Gastroesophageal sphincter (tissue), 3 donors: ENCODE measurements at regions not wholly inside any gene's neighbourhood (a gene's known extent, or its start where the extent isn't known, plus 50 kb on each side); places are given as distances from the start of the nearest gene placed in this dataset.

Experiments used
- CTCF ChIP-seq, 4 experiments: fragments of 200-600 bp in 2 of 4; fragments of 450-650 bp in 2 of 4; sonication (generic) in 1 of 4; IDR thresholded peaks; one replicate each; pipeline ENCODE4 v1.5.1; 2017 to 2019; ENCODE audit warnings: antibody characterized with exemption in 4 of 4, mild to moderate bottlenecking in 2 of 4, moderate library complexity in 2 of 4
- POLR2A ChIP-seq, 2 donors: fragments of 450-650 bp; IDR thresholded peaks; one replicate each; pipeline ENCODE4 v1.6.1; 2017; ENCODE audit warnings: antibody characterized with exemption in 2 of 2, mild to moderate bottlenecking in 2 of 2, moderate library complexity in 1 of 2
- POLR2AphosphoS5 ChIP-seq: sonication (generic); formaldehyde crosslinking; IDR thresholded peaks from one replicate; pipeline ENCODE4 v1.6.1; 2017; ENCODE audit warnings: antibody characterized with exemption

- TF ChIP-seq CTCF (IDR thresholded peaks at IDR 0.05), result no peak
- no peak for TF ChIP-seq POLR2A (IDR thresholded peaks at IDR 0.05)
- no peak for TF ChIP-seq POLR2AphosphoS5
Observed at GRCh38 chr4:95909211-95909610, 69.3 kb downstream of the PDHA2 start.
